ENCODE measurements at regions not wholly inside any gene's neighbourhood (a gene's known extent, or its start where the extent isn't known, plus 50 kb on each side); places are given as distances from the start of the nearest gene placed in this dataset.
"Not testable (repeated sequence)": the region's sequence is repeated elsewhere in the genome, so short reads cannot be mapped to it uniquely, and the experiment has no call there.

- DNase-seq (ENCODE audit: low spot score) = no peak
These were observed 163.8 kb upstream of the PGRMC2 start for GRCh38 chr4:128451270-128451905.

GRCh38 chr4:128450326-128451120, 162.9 kb upstream of the PGRMC2 start:
- no peak for DNase-seq (ENCODE audit: low spot score)

- no peak for DNase-seq (ENCODE audit: low spot score)
These were observed 161.6 kb upstream of the PGRMC2 start for GRCh38 chr4:128449251-128449650.

GRCh38 chr4:128444544-128445302, 157.1 kb upstream of the PGRMC2 start:
- no peak for DNase-seq (ENCODE audit: low spot score)

- no peak for DNase-seq (ENCODE audit: low spot score)
These were observed 153.3 kb upstream of the PGRMC2 start for GRCh38 chr4:128440923-128441322.

GRCh38 chr4:128437023-128437422, 149.4 kb upstream of the PGRMC2 start:
- not testable (repeated sequence) for DNase-seq (ENCODE audit: low spot score)

GRCh38 chr4:128429023-128429613, 141.5 kb upstream of the PGRMC2 start:
- DNase-seq (ENCODE audit: low spot score) = not testable (repeated sequence)

GRCh38 chr4:128428397-128428796, 140.8 kb upstream of the PGRMC2 start:
- no peak for DNase-seq (ENCODE audit: low spot score)

GRCh38 chr4:128427832-128428366, 140.3 kb upstream of the PGRMC2 start:
- DNase-seq (ENCODE audit: low spot score) = no peak

- DNase-seq (ENCODE audit: low spot score) = no peak
These were observed 137.2 kb upstream of the PGRMC2 start for GRCh38 chr4:128424527-128425497.

GRCh38 chr4:128422296-128422695, 134.7 kb upstream of the PGRMC2 start:
- DNase-seq (ENCODE audit: low spot score) = not testable (repeated sequence)

- no peak for DNase-seq (ENCODE audit: low spot score)
These were observed 129.3 kb upstream of the PGRMC2 start for GRCh38 chr4:128416921-128417320.

- DNase-seq (ENCODE audit: low spot score) = no peak
These were observed 122.4 kb upstream of the PGRMC2 start for GRCh38 chr4:128410037-128410436.

GRCh38 chr4:128403586-128403985, 116.0 kb upstream of the PGRMC2 start:
- no peak for DNase-seq (ENCODE audit: low spot score)

- no peak for DNase-seq (ENCODE audit: low spot score)
These were observed 107.2 kb upstream of the PGRMC2 start for GRCh38 chr4:128394778-128395177.

GRCh38 chr4:128393101-128393704, 105.6 kb upstream of the PGRMC2 start:
- no peak for DNase-seq (ENCODE audit: low spot score)

- no peak for DNase-seq (ENCODE audit: low spot score)
These were observed 102.9 kb upstream of the PGRMC2 start for GRCh38 chr4:128390475-128390996.

- DNase-seq (ENCODE audit: low spot score) = no peak
These were observed 101.2 kb upstream of the PGRMC2 start for GRCh38 chr4:128388796-128389195.

GRCh38 chr4:128388352-128388630, 100.7 kb upstream of the PGRMC2 start:
- DNase-seq (ENCODE audit: low spot score) = no peak

- DNase-seq (ENCODE audit: low spot score) = no peak
These were observed 100.2 kb upstream of the PGRMC2 start for GRCh38 chr4:128387600-128388351.
